ENCODE measurements at regions not wholly inside any gene's neighbourhood (a gene's known extent, or its start where the extent isn't known, plus 50 kb on each side); places are given as distances from the start of the nearest gene placed in this dataset.

DNA sequence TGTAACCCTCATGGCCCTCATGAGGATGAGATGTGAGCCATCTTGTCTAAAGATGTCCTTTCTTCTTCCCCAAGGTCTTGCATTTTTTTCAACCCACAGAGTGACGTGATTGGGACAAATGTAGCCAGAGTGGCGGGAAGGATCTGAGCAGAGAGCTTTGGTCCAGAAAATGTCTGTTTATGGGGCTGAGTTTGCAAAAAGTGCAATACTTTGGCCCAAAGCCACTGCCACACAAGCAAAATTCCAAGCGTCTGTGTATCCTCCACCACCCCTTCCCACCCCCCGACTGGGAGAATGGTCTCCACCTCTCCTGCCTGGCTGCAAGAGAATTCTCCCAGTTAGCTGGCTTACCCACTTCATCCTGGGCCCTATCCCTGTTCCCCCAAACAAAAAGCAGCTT is 246.9 kb upstream of the LRIG1 start:
- Histone ChIP-seq H3K18ac (ENCODE audit: low read depth in 1 of 2, low read length in 2 of 2) (no peak overlapping the region), H2AFZ (ENCODE audit: low read depth, low read length) (no peak overlapping the region), H3K9me3 (ENCODE audit: control insufficient read depth, low read length) (no peaks in the 10 kb centered on the region), H3K4me3 (ENCODE audit: insufficient read depth in 1 of 2, low read depth in 1 of 2, low read length in 2 of 2) (no peak overlapping the region), H2BK12ac (ENCODE audit: low read length in 2 of 2) (no peak overlapping the region), H3K27ac (ENCODE audit: low read length, poor library complexity, severe bottlenecking) (no peak overlapping the region), H3K4ac (ENCODE audit: low read depth in 1 of 2, low read length in 2 of 2) (no peak overlapping the region), H4K8ac (ENCODE audit: low read length) (no peak overlapping the region), H3K23ac (ENCODE audit: low read length in 2 of 2) (no peak overlapping the region), H2BK120ac (ENCODE audit: low read depth, low read length) (no peak overlapping the region), H3K14ac (ENCODE audit: low read length in 2 of 2) (no peak overlapping the region), H3K36me3 (ENCODE audit: control insufficient read depth in 1 of 2, insufficient read depth in 2 of 2, low read depth in 1 of 2, low read length in 2 of 2) (no peaks in the 10 kb centered on the region), H2BK5ac (ENCODE audit: low read depth, low read length, poor library complexity, severe bottlenecking) (no peak overlapping the region), H3K9ac (ENCODE audit: low read length) (no peak overlapping the region), H3K79me1 (replicated peaks; ENCODE audit: low read length, poor library complexity, severe bottlenecking) (no peaks in the 10 kb centered on the region), H3K4me2 (ENCODE audit: low read length, poor library complexity, severe bottlenecking) (no peak overlapping the region), H2AK5ac (ENCODE audit: low read length, severe bottlenecking) (no peak overlapping the region), H4K91ac (ENCODE audit: low read length) (no peak overlapping the region), H2BK15ac (ENCODE audit: low read depth, poor library complexity, severe bottlenecking) (no peak overlapping the region), H3K27me3 (ENCODE audit: control insufficient read depth in 1 of 2, insufficient read depth in 1 of 2, low read length in 2 of 2) (no peaks in the 10 kb centered on the region), H3K4me1 (ENCODE audit: control insufficient read depth, insufficient read depth, low read depth, low read length) (no peaks in the 10 kb centered on the region)
- WGBS = 70% methylated on average over 4 of the region's 4 CpGs
- DNase-seq = no peak

DNA sequence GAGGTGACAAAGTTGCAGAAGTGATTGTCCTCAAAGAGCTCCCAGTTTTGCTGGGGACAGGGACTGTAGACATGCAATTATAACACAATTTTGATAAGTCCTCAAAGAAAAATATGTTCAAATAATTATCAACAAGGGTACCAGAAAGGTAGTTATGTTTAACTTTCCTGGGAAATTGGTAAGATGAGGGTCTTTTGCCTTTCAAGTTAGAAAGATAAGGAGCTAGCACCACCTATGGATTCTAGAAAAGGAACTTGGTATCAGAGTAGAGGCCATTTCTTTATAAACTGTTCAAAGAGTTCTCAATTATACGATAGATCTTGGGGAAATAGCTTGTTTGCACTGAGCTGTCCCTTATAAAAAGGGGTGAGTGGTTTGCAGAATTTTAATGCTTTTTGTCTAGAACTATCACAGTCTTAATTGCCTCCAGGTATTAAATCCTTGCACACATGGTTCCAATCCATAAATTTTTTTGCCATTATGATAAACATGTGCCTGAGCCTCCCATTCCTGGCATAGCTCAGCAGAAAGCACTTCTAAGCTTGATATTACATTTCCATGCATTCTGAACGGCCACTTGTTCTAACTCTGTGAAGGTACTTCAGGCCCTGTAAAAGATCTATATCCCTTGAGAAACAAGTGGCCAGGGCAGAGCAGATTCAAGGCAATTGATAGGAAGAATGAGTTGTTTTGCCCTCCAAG is 247.5 kb upstream of the LRIG1 start:
- H3K4me2 ChIP-seq (ENCODE audit: low read length, poor library complexity, severe bottlenecking) = no peak overlapping the region
- H2BK15ac ChIP-seq (ENCODE audit: low read depth, poor library complexity, severe bottlenecking) = no peak overlapping the region
- no peak overlapping the region for H3K27ac ChIP-seq (ENCODE audit: low read length, poor library complexity, severe bottlenecking)
- no peak overlapping the region for H3K4me3 ChIP-seq (ENCODE audit: insufficient read depth in 1 of 2, low read depth in 1 of 2, low read length in 2 of 2)
- H3K4me1 ChIP-seq (ENCODE audit: control insufficient read depth, insufficient read depth, low read depth, low read length) = no peaks in the 10 kb centered on the region
- no peak overlapping the region for H4K91ac ChIP-seq (ENCODE audit: low read length)
- no peak overlapping the region for H3K18ac ChIP-seq (ENCODE audit: low read depth in 1 of 2, low read length in 2 of 2)
- H2BK120ac ChIP-seq (ENCODE audit: low read depth, low read length) = no peak overlapping the region
- no peak for DNase-seq
- H2AK5ac ChIP-seq (ENCODE audit: low read length, severe bottlenecking) = peak overlapping the region; percentile 83
- H3K23ac ChIP-seq (ENCODE audit: low read length in 2 of 2) = no peak overlapping the region
- H3K14ac ChIP-seq (ENCODE audit: low read length in 2 of 2) = no peak overlapping the region
- no peak overlapping the region for H3K9ac ChIP-seq (ENCODE audit: low read length)
- no peaks in the 10 kb centered on the region for H3K79me1 ChIP-seq (replicated peaks; ENCODE audit: low read length, poor library complexity, severe bottlenecking)
- no peak overlapping the region for H2BK5ac ChIP-seq (ENCODE audit: low read depth, low read length, poor library complexity, severe bottlenecking)
- H4K8ac ChIP-seq (ENCODE audit: low read length) = no peak overlapping the region
- no peak overlapping the region for H3K4ac ChIP-seq (ENCODE audit: low read depth in 1 of 2, low read length in 2 of 2)
- H3K9me3 ChIP-seq (ENCODE audit: control insufficient read depth, low read length) = no peaks in the 10 kb centered on the region
- no peak overlapping the region for H2BK12ac ChIP-seq (ENCODE audit: low read length in 2 of 2)
- no peaks in the 10 kb centered on the region for H3K36me3 ChIP-seq (ENCODE audit: control insufficient read depth in 1 of 2, insufficient read depth in 2 of 2, low read depth in 1 of 2, low read length in 2 of 2)
- no peak overlapping the region for H2AFZ ChIP-seq (ENCODE audit: low read depth, low read length)
- WGBS = 30% methylated on average over 1 of the region's 2 CpGs
- H3K27me3 ChIP-seq (ENCODE audit: control insufficient read depth in 1 of 2, insufficient read depth in 1 of 2, low read length in 2 of 2) = no peaks in the 10 kb centered on the region

DNA sequence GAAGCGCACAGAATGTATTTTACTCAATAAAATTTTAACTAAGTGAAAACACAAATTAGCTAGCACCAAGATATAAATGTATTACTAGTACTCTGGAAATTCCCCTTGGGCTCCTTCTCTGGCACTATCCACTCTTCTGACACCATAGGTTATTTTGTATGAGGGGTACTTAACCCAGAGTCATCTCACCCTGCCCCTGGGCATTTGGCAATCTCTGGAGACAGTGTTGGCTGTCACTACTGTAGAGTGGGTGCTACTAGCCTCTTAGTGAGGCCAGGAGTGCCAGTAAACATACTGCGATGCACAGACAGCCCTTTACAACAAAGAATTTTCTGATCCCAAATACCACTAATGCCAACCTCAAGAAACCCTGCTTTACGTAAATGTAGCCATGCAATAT is 246.3 kb upstream of the KBTBD8 start:
- Histone ChIP-seq H3K36me3 (ENCODE audit: control insufficient read depth in 1 of 2, insufficient read depth in 2 of 2, low read depth in 1 of 2, low read length in 2 of 2) (no peaks in the 10 kb centered on the region), H3K27me3 (ENCODE audit: control insufficient read depth in 1 of 2, insufficient read depth in 1 of 2, low read length in 2 of 2) (no peaks in the 10 kb centered on the region), H3K4me2 (ENCODE audit: low read length, poor library complexity, severe bottlenecking) (no peak overlapping the region), H2BK15ac (ENCODE audit: low read depth, poor library complexity, severe bottlenecking) (no peak overlapping the region), H3K4me1 (ENCODE audit: control insufficient read depth, insufficient read depth, low read depth, low read length) (no peaks in the 10 kb centered on the region), H3K14ac (ENCODE audit: low read length in 2 of 2) (no peak overlapping the region), H2AFZ (ENCODE audit: low read depth, low read length) (no peak overlapping the region), H3K9ac (ENCODE audit: low read length) (no peak overlapping the region), H3K4ac (ENCODE audit: low read depth in 1 of 2, low read length in 2 of 2) (no peak overlapping the region), H3K79me1 (replicated peaks; ENCODE audit: low read length, poor library complexity, severe bottlenecking) (no peaks in the 10 kb centered on the region), H3K18ac (ENCODE audit: low read depth in 1 of 2, low read length in 2 of 2) (no peak overlapping the region), H2AK5ac (ENCODE audit: low read length, severe bottlenecking) (no peak overlapping the region), H3K4me3 (ENCODE audit: insufficient read depth in 1 of 2, low read depth in 1 of 2, low read length in 2 of 2) (no peak overlapping the region), H2BK12ac (ENCODE audit: low read length in 2 of 2) (no peak overlapping the region), H3K9me3 (ENCODE audit: control insufficient read depth, low read length) (no peaks in the 10 kb centered on the region), H2BK120ac (ENCODE audit: low read depth, low read length) (no peak overlapping the region), H3K27ac (ENCODE audit: low read length, poor library complexity, severe bottlenecking) (no peak overlapping the region), H2BK5ac (ENCODE audit: low read depth, low read length, poor library complexity, severe bottlenecking) (no peak overlapping the region), H4K91ac (ENCODE audit: low read length) (no peak overlapping the region), H3K23ac (ENCODE audit: low read length in 2 of 2) (no peak overlapping the region), H4K8ac (ENCODE audit: low read length) (no peak overlapping the region)
- DNase-seq = no peak
- WGBS = 100% methylated on average over 1 of the region's 3 CpGs

DNA sequence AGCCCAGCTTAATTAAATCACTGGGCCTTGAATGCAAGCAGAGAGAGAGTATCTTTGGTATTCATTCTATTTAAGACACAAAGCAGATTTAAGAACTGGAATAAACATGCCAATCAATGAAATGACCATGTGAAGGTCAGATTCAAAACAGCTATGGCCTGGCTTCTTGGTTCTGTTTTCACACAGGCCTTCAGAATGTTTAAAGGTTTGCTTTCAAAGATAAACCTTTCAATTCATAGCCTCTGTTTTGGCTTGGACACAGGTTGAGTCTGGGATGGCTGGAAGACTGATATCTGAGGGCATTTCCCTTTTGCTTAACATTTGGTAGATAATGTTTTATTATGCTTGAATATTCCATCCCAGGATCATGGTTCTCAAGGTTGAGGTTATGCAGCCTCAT is 244.4 kb upstream of the KBTBD8 start:
- no peak overlapping the region for H2BK120ac ChIP-seq (ENCODE audit: low read depth, low read length)
- H3K4me1 ChIP-seq (ENCODE audit: control insufficient read depth, insufficient read depth, low read depth, low read length) = no peaks in the 10 kb centered on the region

More for the DNA sequence above, 244.4 kb upstream of the KBTBD8 start:
- Histone ChIP-seq H3K79me1 (replicated peaks; ENCODE audit: low read length, poor library complexity, severe bottlenecking) (no peaks in the 10 kb centered on the region), H3K9me3 (ENCODE audit: control insufficient read depth, low read length) (no peaks in the 10 kb centered on the region), H2BK15ac (ENCODE audit: low read depth, poor library complexity, severe bottlenecking) (no peak overlapping the region), H2BK12ac (ENCODE audit: low read length in 2 of 2) (no peak overlapping the region), H3K4ac (ENCODE audit: low read depth in 1 of 2, low read length in 2 of 2) (no peak overlapping the region), H3K27me3 (ENCODE audit: control insufficient read depth in 1 of 2, insufficient read depth in 1 of 2, low read length in 2 of 2) (no peaks in the 10 kb centered on the region), H3K4me2 (ENCODE audit: low read length, poor library complexity, severe bottlenecking) (no peak overlapping the region), H2AK5ac (ENCODE audit: low read length, severe bottlenecking) (no peak overlapping the region), H2BK5ac (ENCODE audit: low read depth, low read length, poor library complexity, severe bottlenecking) (no peak overlapping the region), H3K18ac (ENCODE audit: low read depth in 1 of 2, low read length in 2 of 2) (no peak overlapping the region), H4K8ac (ENCODE audit: low read length) (no peak overlapping the region), H4K91ac (ENCODE audit: low read length) (no peak overlapping the region), H2AFZ (ENCODE audit: low read depth, low read length) (no peak overlapping the region), H3K36me3 (ENCODE audit: control insufficient read depth in 1 of 2, insufficient read depth in 2 of 2, low read depth in 1 of 2, low read length in 2 of 2) (no peaks in the 10 kb centered on the region), H3K23ac (ENCODE audit: low read length in 2 of 2) (no peak overlapping the region), H3K27ac (ENCODE audit: low read length, poor library complexity, severe bottlenecking) (no peak overlapping the region), H3K14ac (ENCODE audit: low read length in 2 of 2) (no peak overlapping the region), H3K9ac (ENCODE audit: low read length) (no peak overlapping the region), H3K4me3 (ENCODE audit: insufficient read depth in 1 of 2, low read depth in 1 of 2, low read length in 2 of 2) (no peak overlapping the region)
- no peak for DNase-seq
